AG09319 (cell line): ENCODE measurements at regions not wholly inside any gene's neighbourhood (a gene's known extent, or its start where the extent isn't known, plus 50 kb on each side); places are given as distances from the start of the nearest gene placed in this dataset.
"Not testable (repeated sequence)": the region's sequence is repeated elsewhere in the genome, so short reads cannot be mapped to it uniquely, and the experiment has no call there.

ENCODE experiments used
- DNase-seq: peaks from one replicate; pipeline ENCODE4 v3.0.0-alpha.2; 2010; ENCODE audit warnings: low read depth; ENCODE audit errors: extremely low read depth
- TF ChIP-seq, protein P1 (sequence below): IDR thresholded peaks from 2 replicates; pipeline ENCODE4 v1.5.1; 2011; ENCODE audit warnings: low read depth, mild to moderate bottlenecking, inconsistent platforms, low read length, moderate library complexity

DNA sequence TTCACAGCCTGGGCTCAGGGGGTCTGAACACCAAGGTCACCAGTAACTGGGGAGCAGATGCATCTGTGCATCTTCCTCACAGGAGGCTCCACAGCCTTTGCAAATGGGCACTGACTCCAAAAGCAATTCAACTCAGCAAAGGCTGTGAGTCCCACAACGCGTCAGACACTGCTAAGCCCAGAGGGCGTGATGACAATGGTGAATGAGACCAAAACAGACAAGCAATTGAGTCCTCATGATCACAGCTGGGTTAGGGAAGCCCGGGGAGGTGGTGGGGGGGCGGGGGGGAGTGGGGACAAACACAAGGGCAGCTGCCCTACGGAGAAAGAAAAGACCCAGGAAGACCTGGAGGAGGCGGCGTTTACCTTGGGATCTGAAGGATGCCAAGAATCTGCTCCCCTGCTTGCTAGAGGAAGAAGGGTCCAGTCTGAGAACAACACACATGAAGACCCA lies 61.6 kb upstream of the RNF32 start:
- DNase-seq = no peak
- TF ChIP-seq, protein P1, sequence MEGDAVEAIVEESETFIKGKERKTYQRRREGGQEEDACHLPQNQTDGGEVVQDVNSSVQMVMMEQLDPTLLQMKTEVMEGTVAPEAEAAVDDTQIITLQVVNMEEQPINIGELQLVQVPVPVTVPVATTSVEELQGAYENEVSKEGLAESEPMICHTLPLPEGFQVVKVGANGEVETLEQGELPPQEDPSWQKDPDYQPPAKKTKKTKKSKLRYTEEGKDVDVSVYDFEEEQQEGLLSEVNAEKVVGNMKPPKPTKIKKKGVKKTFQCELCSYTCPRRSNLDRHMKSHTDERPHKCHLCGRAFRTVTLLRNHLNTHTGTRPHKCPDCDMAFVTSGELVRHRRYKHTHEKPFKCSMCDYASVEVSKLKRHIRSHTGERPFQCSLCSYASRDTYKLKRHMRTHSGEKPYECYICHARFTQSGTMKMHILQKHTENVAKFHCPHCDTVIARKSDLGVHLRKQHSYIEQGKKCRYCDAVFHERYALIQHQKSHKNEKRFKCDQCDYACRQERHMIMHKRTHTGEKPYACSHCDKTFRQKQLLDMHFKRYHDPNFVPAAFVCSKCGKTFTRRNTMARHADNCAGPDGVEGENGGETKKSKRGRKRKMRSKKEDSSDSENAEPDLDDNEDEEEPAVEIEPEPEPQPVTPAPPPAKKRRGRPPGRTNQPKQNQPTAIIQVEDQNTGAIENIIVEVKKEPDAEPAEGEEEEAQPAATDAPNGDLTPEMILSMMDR = no peak

DNA sequence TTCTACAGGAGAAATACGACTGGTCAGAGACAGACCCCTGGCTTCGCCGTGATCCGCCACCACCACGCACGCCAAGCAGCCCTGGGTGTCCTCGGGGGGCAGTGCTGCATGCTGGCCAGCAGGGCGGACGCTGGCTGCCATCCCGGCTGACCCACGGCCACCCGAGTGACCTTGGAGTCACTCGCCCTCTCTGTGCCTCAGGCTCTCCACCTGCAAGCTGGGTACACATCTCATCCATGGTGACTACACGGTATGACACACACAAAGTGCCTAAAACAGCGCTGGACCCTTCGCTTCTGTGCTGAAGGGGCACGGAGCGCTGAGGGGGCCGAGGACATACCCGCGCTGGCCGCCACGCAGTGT lies 62.0 kb upstream of the RNF32 start:
- no peak for DNase-seq
- TF ChIP-seq, protein P1 = no peak

DNA sequence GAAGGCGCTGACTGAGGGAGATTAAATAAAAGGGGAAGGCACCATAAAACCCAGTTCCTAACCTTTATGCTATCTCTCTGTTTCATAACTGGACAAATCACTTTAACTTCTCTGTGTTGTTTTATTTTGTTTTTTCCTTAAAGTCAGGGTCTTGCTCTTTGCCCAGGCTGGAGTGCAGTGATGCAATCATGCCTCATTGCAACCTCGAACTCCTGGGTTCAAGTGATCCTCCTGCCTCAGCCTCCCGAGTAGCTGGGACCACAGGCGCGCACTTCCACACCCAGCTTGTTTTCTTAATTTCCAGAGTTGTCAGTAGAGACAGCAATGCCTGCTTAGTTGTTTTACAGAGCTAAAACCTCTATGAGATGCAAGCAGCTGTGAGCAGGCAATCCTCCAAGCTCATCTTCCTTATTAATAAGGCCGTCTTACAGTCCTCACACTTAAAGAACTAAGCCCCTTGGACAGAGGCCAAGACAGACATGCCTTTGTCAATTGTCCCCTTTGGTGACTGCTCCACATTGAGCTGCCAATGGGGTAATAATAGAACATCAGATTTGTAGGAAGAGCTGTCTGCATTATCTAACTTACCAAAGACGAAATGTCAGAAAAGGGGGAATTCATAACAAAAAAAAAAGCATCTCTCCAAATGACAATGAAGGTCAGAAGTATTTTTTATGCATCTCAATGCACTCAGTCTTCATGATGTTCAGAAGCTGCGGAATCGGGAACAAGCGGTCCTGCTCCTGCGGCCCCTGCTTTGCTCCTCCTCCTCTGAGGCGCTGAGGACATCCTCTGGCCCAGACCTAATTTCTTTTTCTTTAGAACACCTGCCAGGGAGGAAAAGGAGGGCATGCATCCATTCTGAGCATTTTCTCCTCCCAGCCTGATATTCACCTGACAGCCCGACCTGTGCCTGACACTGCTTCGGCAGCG lies 62.7 kb upstream of the RNF32 start:
- TF ChIP-seq, protein P1 = no peak
- no peak for DNase-seq

DNA sequence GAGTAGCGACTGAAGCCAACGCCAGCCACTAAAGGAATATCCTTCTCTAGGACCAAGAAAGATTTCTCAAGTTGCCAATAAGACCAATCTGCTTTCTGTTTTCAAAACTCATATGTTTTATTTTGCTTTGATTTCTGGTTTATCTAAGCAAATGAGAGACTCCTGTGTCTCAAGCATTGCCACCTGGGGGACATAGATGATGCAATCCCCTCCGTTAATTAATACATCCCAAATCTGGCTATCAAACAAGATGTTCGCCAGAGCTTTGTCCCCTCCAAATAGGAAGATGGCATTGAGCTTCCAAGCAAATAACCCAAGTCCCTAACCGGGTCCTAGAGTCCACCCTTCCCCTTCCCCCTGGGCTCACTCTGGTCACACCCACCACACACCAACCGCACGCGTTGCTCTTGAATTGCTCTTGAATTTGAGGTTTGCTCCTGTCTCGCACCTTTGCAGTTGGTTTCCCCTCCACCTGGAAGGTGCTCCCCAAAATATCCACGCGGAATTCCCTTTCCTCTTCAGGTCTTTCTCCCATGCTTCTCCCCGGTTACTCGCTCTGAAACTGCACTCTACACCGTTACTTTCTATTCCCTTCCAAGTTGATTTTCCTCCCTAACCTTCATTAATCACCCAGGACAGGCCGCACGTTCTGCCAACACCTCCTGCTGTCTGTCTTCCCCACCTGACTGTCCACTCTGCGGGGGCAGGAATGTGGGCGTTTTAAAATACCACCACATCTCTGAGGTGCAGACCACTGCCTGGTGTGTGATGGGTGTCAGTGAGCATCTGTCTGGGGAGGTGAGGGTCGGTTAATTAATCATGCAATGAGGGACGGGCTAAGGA lies 64.1 kb upstream of the RNF32 start:
- TF ChIP-seq, protein P1 = no peak

DNA sequence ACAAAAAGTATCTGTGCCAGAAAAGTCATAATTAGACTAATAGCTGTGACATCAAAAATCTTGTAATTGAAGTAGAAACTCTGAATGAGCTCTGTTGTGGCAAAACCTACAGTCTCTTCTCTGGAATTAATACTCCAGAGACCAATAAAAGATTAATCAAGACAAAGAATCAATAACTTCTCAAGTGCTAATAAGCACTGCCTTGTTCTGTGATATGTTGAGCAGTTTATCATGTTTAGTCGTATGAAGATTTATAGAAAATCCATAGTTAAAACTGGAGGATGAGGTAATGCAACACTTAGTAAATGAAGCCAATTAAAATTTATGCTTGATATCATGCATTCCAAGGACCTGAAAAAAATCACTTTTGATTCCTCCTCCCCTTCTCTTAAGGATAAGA lies 72.3 kb upstream of the RNF32 start:
- TF ChIP-seq, protein P1 = no peak
- no peak for DNase-seq

More for the DNA sequence above, 64.1 kb upstream of the RNF32 start:
- DNase-seq = no peak

DNA sequence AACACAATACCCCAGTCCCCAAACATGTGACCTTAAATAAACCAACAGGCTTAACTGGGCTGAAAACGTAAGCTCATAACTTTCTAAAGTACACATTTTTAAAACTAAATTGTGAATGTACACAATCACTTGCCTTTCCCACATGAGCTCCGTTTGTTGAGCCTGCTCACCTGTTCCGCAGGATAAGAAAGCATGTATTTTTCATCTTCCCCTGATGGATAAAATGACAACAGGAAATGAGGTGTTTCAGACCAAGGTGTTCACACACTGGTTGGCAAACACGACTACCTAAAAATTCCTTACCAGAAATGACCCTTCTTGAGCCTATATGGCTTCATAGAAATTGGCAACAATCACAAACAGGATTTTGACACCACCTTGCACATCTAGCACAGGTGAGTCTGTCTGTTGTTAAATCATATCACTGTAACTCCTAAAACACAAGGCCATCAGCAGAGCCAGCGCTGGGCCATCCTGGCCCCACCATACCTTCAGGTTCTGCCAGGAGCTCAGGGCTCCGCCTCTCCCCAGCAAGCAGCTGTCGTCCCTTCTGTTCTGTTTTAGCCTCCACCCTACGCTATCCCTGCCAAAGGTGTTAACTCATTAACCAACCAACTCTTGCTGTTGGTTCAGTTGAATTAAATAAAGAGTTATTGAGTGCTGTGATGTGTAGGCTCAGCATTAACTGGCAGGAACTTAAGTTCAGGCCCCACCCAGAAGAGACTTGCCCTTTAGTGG lies 73.6 kb upstream of the RNF32 start:
- no peak for DNase-seq
- TF ChIP-seq, protein P1 = no peak

DNA sequence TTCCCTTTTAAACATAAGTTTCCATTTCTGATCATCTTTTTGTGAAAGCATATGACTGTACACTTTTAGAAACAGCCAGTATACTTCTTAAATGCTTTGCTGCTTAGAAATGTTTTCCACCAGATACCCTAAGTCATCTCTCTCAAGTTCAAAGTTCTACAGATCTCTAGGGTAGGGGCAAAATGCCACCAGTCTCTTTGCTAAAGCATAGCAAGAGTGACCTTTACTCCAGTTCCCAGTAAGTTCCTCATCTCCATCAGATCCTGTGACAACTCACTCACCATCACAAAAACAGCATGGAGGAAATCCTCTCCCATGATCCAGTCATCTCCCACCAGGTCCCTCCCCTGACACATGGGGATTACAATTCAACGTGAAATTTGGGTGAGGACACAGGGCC lies 75.6 kb upstream of the RNF32 start:
- not testable (repeated sequence) for DNase-seq
